RWPE1 (cell line): ENCODE measurements at regions not wholly inside any gene's neighbourhood (a gene's known extent, or its start where the extent isn't known, plus 50 kb on each side); places are given as distances from the start of the nearest gene placed in this dataset.

Source experiments
- CTCF ChIA-PET: fragments of 350-600 bp; sonication (Branson Sonifier 250); formaldehyde crosslinking; extraction: SDS; loops from one replicate; lab custom pipeline; 2021; lab: Yijun Ruan, JAX
- POLR2A ChIA-PET: fragments of 400-600 bp; formaldehyde crosslinking; extraction: SDS; loops from one replicate; lab custom pipeline; 2020; ENCODE audit warnings: antibody characterized with exemption; ENCODE audit not compliant: low non-redundant PET; lab: Yijun Ruan, JAX
- DNase-seq: peaks from one replicate; pipeline ENCODE4 v3.0.0; 2012; ENCODE audit warnings: low spot score
- H3K27ac ChIP-seq: fragments of 450-650 bp; 2 replicates; pipeline ENCODE4 v1.5.1; 2017
- TF ChIP-seq, protein P1 (sequence below): fragments of 450-650 bp; conservative IDR thresholded peaks from 2 replicates; pipeline ENCODE4 v1.5.1; 2017; ENCODE audit warnings: low read depth, mild to moderate bottlenecking

GRCh38 chr5:158373608-158374395, 514.9 kb upstream of the CLINT1 start:
- ChIA-PET CTCF (no interaction called here), POLR2A (no interaction called here)
- no peak for DNase-seq
- no peak overlapping the region for H3K27ac ChIP-seq
- TF ChIP-seq, protein P1, sequence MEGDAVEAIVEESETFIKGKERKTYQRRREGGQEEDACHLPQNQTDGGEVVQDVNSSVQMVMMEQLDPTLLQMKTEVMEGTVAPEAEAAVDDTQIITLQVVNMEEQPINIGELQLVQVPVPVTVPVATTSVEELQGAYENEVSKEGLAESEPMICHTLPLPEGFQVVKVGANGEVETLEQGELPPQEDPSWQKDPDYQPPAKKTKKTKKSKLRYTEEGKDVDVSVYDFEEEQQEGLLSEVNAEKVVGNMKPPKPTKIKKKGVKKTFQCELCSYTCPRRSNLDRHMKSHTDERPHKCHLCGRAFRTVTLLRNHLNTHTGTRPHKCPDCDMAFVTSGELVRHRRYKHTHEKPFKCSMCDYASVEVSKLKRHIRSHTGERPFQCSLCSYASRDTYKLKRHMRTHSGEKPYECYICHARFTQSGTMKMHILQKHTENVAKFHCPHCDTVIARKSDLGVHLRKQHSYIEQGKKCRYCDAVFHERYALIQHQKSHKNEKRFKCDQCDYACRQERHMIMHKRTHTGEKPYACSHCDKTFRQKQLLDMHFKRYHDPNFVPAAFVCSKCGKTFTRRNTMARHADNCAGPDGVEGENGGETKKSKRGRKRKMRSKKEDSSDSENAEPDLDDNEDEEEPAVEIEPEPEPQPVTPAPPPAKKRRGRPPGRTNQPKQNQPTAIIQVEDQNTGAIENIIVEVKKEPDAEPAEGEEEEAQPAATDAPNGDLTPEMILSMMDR, result no peak

GRCh38 chr5:158369241-158369640, 510.3 kb upstream of the CLINT1 start:
- no peak for DNase-seq
- ChIA-PET POLR2A (no interaction called here), CTCF (interaction anchor here (0.5 to 0.6 kb wide), 2 partner anchors 14 to 738 kb away, joined by 3 read pairs; no protein-coding TSS in a partner anchor)
- TF ChIP-seq, protein P1, result no peak
- H3K27ac ChIP-seq, result no peak overlapping the region

- no peak overlapping the region for H3K27ac ChIP-seq
- POLR2A ChIA-PET, result no interaction called here
- CTCF ChIA-PET, result interaction anchor here (0.6 to 0.7 kb wide), 3 partner anchors 14 to 1859 kb away, joined by 3 to 9 read pairs (median 5); no protein-coding TSS in a partner anchor
- DNase-seq, result no peak
- TF ChIP-seq, protein P1, result no peak
Observed at GRCh38 chr5:158368686-158369085, 509.7 kb upstream of the CLINT1 start.

DNA sequence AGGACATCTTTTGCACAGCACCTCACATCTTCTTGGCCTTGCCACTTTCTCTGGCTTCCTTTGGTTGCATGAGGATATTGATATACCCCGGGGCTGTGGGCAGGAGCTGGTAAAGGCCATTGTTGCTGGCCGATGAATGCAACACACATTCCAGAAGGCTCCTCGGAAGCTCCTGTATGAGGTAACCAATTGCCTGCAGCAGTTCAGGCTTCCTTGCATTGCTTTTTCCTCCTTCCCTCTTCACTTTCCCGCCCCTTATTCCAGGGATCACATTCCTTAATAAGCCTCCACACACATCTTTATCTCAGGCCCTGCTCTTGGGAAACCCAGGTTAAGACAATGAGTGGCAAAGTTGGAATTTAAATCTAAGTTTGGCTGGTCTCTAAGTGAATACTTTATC, 505.4 kb upstream of the CLINT1 start:
- ChIA-PET POLR2A (interaction anchor here (0.6 kb wide), 1 partner anchor 11 kb away, joined by 3 read pairs; no protein-coding TSS in a partner anchor), CTCF (no interaction called here)
- peak; percentile 41 for DNase-seq
- TF ChIP-seq, protein P1, result no peak
- no peak overlapping the region for H3K27ac ChIP-seq

DNA sequence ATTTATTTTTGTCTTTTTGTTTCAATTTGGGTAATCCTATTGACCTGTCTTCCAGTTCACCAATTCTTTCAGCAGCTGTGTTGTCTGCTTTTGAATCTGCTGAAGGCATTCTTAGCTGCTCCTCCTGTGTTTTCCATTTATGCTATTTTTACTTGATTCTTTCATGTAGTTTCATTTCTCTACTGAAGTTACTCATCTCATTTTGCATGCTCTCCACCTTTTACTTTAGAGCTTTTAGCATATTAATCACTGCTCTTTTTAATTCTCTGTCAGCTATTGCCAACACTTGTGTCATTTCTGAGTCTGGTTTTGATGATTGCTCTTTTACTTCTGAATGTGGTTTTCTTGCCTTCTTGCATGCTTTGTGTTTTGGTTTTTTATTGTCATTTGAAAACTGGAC, 496.0 kb upstream of the CLINT1 start:
- TF ChIP-seq, protein P1, result no peak
- DNase-seq, result no peak
- CTCF ChIA-PET, result interaction anchor here (0.5 kb wide), 1 partner anchor 20 kb away, joined by 3 read pairs; no protein-coding TSS in a partner anchor
- no peak overlapping the region for H3K27ac ChIP-seq
- POLR2A ChIA-PET, result no interaction called here

DNA sequence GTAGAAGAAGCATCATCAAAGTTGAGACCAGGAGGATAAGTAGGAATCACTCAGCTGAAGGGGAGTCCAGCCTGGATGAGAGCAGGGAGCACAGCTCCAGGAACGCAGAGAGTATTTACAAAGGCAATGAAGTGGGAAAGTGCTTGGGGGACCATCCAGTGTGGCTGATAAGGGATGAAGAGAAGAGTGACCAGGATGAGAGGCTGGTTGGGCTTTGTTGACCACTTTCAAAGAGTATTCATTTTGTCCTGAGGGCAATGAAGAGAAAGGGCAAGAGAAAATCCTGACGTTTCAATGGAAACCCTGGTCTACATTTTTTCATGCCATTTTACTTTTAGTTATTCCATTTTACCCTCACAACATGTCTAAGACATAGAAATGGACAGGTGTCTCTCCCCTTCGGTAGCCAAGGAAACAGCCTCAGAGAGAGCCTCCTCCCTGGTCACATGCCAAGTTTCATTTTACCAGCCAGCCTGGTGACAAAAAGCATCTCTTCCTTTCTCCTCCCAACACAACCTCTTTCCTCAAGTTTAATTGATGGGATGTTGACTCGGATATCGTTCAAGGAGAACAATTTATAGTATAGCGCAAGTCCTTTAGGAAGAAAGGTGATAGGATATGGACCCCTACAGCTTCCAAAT, 492.7 kb upstream of the CLINT1 start:
- ChIA-PET POLR2A (no interaction called here), CTCF (interaction anchor here (0.5 kb wide), 1 partner anchor 570 kb away, joined by 3 read pairs; no protein-coding TSS in a partner anchor)
- DNase-seq, result no peak
- TF ChIP-seq, protein P1, result no peak
- no peak overlapping the region for H3K27ac ChIP-seq
